ENCODE measurements at regions not wholly inside any gene's neighbourhood (a gene's known extent, or its start where the extent isn't known, plus 50 kb on each side); places are given as distances from the start of the nearest gene placed in this dataset.
"Not testable (repeated sequence)": the region's sequence is repeated elsewhere in the genome, so short reads cannot be mapped to it uniquely, and the experiment has no call there.

DNA sequence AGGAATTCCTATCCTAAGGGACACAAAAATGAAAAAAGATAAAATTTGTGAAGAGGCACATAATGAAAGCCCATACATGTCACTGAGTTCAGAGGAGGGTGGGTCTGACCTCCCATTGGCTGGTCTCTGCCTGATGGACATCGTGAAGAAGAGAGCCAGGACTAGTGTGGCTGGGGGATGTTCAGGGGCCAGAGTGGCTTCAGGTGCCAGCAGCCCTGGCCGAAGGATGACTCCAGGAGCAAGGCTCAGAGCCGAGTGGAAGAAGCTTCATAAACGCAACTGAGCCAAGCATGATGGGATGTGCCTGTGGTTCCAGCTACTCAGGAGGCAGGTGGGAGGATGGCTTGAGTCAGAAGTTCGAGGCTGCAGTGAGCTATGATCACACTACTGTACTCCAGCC, 56.9 kb upstream of the ATP5PO start:
- DNase-seq (ENCODE audit: low spot score): no peak

DNA sequence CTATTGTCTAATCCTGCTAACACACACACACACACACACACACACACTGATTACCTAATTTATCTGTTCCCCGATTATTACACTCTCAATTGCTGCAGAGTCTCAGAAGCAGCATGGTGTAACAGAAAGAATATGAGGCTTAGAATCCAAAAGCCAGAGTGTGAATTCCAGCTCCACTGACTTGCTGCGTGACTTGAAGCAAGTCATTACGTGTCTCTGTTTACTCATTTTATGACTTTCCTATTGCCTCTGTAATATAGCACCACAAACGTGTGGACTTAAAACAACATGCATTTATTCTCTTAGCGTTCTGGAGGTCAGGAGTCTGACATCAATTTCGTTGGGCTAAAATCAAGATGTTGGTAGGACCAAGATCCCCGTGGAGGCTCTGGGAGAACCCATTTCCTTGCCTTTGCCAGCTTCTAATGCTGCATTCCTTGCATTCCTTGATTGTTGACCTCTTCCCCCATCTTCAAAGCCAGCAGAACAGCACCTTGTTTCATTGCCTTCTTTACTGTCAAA, 55.9 kb upstream of the ATP5PO start:
- DNase-seq (ENCODE audit: low spot score): no peak

DNA sequence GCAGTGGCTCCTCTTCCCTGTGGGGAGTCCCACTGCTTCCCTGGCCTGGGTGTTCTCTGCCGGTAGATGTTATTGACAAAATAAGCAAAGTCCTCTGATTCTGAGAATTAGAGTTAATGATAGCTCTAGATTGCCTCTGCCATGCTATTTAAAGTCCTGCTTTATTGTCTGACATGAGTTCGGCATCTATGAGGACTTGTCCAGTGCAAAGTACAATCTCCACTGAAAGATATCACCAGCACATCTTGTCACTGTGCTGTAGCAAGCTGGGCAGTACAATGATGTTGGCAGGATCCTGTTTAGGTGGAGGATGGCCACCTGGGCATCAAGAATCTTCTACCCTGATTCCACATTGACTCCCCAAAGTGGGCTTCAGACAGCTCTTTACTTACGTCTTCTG, 54.0 kb upstream of the ATP5PO start:
- DNase-seq (ENCODE audit: low spot score): no peak

DNA sequence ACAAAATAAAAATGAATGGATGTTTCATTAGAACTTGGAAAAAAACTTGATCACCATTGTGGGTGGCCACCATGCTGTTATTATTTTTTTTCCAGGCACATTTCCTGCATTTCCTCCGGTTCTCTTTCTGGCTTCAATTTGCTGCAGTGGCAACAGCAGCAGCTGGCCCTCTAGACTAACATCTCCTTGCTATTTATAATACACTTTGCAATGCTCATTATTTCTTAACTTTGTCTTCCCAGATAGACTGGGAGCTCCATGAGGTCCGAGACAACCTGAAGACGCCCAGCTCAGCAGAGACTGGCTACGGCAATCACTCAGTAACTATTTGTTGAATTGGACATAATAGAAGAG, 53.4 kb upstream of the ATP5PO start:
- no peak for DNase-seq (ENCODE audit: low spot score)

DNA sequence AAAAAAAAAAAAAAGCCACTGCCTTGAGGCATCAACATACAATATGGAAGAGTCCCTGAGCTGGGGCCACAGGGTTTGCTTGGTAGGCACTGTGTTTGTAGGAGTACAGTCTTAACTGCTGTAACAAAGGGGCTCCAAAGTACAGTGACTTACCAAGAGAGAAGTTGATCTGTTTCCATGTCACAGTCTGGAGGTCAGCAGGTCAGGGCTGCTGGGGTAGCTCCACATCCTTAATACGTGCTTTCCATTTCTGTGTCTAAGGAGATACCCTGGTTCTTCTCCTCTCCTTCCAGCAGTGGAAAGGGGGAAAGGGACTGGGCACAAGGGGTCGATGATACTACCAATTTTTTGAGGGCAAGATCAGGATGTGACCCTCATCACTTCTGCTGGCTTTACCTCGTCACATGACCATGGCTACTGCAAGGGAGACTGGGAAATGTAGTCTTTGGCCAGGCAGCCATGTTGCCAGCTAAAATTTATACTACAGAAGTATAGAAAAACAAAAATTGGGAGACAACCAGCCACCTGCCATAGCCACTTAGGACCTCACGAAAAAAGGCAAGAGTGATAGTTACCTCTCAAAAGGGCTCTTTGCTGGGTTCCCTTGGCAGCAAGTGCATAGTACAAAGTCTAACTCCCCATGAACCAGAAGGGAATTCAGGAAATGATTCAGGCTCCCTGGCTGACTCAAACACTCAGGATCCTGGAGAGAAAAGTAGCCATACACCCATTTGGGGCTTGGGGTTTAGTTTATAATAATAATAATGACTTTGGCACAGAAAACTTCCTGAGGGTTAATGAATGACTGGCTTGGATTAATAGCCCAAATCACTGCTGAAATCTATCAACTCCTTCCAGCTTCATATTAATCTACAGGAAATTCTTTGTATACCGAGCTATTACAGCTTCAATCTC, 52.7 kb upstream of the ATP5PO start:
- no peak for DNase-seq (ENCODE audit: low spot score)

DNA sequence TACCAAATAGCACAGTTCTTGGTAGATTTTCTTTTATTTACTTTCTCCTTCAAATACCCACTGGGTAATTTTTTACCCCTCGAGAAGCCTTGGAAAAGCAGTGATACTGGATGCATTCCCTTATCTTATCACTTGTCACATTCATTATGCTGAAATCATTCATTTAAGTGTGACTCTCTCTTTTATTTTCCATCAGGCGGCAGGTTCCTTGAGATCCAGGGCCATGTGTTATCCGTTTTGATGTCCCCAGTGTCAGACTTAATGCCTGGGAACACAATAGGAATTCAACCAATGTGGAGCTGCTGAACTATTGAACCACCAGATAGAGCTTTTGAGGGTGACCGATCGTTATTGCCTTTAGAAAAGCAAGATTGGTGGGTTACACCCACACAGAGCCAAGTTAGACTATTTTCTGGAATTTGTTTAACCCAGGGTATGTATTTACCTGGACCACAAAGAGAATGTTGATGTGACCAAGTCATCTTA, 51.5 kb upstream of the ATP5PO start:
- no peak for DNase-seq (ENCODE audit: low spot score)

DNA sequence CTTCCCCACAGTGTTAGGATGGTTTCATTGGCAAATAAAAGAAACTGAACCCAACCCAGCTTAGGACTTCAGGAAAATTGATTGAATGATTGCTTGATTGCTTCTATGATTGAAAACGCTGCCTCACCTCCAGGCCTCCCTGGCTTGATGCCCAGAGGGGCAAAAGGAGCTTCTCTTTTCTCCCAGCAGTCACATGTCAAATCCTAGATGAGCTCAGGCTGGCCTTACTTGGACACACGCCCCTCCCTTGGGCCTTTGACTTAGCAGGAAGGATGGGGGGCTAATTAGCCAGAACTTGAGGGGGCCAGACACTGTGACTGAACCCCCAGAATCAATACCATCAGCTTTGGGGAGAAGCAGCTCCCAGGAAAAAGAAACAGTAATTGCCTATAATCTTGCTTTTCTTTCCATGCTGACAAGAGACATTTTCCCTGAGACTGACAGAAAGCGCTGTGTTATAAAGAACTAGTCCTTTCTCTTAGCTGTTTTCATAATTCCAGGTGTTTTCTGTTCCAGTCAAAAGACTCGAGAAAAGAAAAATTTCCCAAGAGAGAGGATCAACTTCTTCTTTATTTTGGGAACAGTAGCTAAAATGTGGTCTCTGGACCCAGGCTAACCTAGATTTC, 50.8 kb upstream of the ATP5PO start:
- DNase-seq (ENCODE audit: low spot score): no peak

DNA sequence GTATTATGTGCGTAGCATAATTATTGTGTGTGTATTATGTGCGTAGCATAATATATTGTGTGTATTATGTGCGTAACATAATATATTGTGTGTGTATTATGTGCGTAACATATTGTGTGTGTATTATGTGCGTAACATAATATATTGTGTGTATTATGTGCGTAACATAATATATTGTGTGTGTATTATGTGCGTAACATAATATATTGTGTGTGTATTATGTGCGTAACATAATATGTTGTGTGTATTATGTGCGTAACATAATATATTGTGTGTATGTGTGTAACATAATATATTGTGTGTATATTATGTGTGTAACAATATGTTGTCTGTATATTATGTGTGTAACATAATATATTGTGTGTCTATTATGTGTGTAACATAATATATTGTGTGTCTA, 50.1 kb upstream of the ATP5PO start:
- DNase-seq (ENCODE audit: low spot score): not testable (repeated sequence)

All from Ammon's horn (tissue), 1 donor.